ENCODE measurements at regions not wholly inside any gene's neighbourhood (a gene's known extent, or its start where the extent isn't known, plus 50 kb on each side); places are given as distances from the start of the nearest gene placed in this dataset.

- no peak for TF ChIP-seq CTCF (IDR thresholded peaks at IDR 0.05; ENCODE audit: control extremely low read depth in 1 of 3, insufficient read depth in 1 of 3, low read depth in 1 of 3, low read length in 3 of 3)
- TF ChIP-seq MAX (IDR thresholded peaks at IDR 0.05): no peak
- TF ChIP-seq, protein P1, sequence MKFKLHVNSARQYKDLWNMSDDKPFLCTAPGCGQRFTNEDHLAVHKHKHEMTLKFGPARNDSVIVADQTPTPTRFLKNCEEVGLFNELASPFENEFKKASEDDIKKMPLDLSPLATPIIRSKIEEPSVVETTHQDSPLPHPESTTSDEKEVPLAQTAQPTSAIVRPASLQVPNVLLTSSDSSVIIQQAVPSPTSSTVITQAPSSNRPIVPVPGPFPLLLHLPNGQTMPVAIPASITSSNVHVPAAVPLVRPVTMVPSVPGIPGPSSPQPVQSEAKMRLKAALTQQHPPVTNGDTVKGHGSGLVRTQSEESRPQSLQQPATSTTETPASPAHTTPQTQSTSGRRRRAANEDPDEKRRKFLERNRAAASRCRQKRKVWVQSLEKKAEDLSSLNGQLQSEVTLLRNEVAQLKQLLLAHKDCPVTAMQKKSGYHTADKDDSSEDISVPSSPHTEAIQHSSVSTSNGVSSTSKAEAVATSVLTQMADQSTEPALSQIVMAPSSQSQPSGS (IDR thresholded peaks at IDR 0.05; ENCODE audit: low read length): no peak
- no peak for TF ChIP-seq POLR2A (IDR thresholded peaks at IDR 0.05; ENCODE audit: control extremely low read depth in 1 of 2, low read depth in 2 of 2, low read length in 2 of 2)
- no peak for TF ChIP-seq CHD1 (IDR thresholded peaks at IDR 0.05; ENCODE audit: low read depth, low read length)
- no peak for TF ChIP-seq TAF1 (IDR thresholded peaks at IDR 0.05; ENCODE audit: low read depth, low read length)
- TF ChIP-seq SP1 (IDR thresholded peaks at IDR 0.05; ENCODE audit: low read depth, low read length): no peak
- no peak for TF ChIP-seq KDM1A (IDR thresholded peaks at IDR 0.05; ENCODE audit: borderline replicate concordance, low read length)
- TF ChIP-seq HDAC6 (IDR thresholded peaks at IDR 0.05; ENCODE audit: low read depth, low read length): no peak
- no peak for TF ChIP-seq CBX8 (IDR thresholded peaks at IDR 0.05; ENCODE audit: borderline replicate concordance, low read depth, low read length)
- TF ChIP-seq POLR2AphosphoS5 (IDR thresholded peaks at IDR 0.05; ENCODE audit: low read depth, low read length): no peak
- TF ChIP-seq TBP (IDR thresholded peaks at IDR 0.05; ENCODE audit: low read depth, low read length): no peak
Measured at GRCh38 chr2:134167015-134167414, 86.9 kb upstream of the MGAT5 start.

All from H1 (cell line).